Fibroblast of peridontal ligament (primary cell): ENCODE measurements at regions not wholly inside any gene's neighbourhood (a gene's known extent, or its start where the extent isn't known, plus 50 kb on each side); places are given as distances from the start of the nearest gene placed in this dataset.
"Not testable (repeated sequence)": the region's sequence is repeated elsewhere in the genome, so short reads cannot be mapped to it uniquely, and the experiment has no call there.

Experiments used
- DNase-seq: peaks from one replicate; pipeline ENCODE4 v3.0.0-alpha.2; 2010; ENCODE audit errors: extremely low read depth

DNA sequence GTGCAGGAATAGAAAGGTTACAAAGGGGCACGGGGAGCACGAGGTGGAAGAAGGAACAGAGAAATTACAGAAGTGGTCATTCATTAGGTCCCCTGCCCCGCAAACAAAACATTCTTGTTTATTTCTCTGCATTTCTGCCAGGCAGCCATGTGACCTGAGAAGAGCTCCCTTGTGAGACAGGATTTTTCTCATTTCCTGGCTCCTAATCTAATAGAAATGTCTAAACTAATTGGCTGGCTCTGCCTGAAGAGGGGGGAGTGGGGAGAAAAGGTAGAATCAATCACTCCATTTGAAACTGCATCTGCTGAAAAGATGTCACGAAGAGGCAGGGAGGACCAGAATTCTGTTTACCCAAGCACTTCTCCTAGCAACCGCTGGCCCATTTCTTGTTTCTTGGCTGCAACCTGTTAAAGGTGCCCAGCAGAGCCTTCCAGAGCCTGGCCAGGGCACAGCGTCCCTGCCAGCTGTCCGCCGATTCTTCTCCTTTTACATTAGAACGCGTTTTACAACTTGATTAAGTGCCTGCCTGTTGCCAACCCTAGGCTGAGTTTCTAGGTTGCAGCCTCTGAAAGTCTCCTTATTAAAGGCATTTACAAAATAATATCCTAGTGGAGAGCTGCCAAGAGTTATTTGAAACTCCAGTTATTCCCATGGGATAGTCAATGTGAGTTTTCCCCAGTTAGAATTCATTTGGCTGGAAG is 1227.6 kb downstream of the TYW1 start:
- no peak for DNase-seq

DNA sequence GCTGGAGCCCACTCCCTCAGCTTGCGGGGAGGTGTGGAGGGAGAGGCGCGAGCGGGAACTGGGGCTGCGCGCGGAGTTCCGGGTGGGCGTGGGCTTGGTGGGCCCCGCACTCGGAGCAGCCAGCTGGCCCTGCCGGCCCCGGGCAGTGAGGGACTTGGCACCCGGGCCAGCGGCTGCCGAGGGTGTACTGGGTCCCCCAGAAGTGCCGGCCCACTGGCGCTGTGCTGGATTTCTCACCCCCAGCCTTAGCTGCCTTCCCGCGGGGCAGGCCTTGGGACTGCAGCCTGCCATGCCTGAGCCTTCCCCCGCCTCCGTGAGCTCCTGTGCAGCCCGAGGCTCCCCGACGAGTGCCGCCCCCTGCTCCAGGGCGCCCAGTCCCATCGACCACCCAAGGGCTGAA is 1234.4 kb downstream of the TYW1 start:
- not testable (repeated sequence) for DNase-seq

DNA sequence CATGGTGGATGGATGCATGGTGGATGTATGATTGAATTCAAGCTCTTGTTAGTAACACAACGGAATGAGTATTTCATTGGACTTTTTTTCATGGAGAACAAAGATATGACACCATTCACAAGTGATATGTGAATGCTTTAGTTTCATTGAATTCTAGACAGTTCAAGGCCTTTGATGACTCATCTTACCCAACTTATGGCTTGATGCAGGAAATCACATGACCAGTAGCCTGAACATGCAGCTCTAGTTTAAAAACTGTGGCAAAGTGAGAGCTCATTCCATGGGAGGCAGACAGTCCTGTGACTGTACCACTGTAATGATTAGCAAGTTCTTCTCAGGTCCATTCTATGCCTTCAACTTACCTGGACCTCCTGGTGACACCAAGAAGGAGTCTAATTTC is 1239.3 kb downstream of the TYW1 start:
- DNase-seq, result no peak

DNA sequence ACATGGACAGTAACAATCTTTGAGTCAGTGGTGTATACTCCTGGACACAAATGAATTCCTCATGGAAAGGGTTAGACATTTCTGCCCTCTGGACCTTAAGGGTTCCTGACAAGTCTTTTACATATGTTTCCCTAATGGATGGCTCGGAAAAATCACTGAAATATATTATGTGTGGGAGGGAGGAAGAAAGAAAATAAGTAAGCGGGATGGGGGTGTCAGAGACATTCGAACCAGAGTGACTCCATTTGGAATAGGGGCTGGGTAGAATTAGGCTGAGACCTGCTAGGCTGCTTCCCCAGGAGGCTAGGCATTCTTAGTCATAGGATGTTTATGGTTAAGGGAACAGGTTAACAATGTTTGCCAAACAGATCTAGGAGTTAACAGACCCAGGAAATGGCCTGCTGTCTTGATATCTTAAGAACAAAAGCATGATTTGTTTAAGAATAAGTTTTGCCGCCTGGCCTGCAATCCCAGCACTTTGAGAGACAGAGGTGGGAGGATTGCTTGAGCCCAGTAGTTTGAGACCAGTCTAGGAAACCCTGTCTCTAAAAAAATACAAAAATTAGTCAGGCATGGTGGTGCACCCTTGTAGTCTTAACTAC is 1241.7 kb downstream of the TYW1 start:
- DNase-seq, result no peak

DNA sequence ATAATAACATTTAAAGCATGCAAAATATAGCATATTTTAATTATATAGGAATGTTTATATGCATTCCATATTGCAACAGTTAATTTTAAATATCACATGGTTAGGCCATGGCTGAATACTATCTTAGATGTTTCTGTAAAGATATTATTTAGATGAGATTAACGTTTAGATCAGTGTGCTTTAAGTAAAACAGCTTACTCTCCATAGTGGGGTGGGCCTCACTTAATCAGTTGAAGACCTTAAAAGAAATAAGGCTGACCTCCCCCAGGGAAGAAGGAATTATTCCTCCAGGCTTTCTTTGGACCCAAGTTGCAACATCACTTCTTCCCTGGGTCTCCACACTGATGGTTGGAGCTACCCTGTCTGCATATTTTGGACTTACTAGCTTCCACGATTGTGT is 1246.5 kb downstream of the TYW1 start:
- no peak for DNase-seq

DNA sequence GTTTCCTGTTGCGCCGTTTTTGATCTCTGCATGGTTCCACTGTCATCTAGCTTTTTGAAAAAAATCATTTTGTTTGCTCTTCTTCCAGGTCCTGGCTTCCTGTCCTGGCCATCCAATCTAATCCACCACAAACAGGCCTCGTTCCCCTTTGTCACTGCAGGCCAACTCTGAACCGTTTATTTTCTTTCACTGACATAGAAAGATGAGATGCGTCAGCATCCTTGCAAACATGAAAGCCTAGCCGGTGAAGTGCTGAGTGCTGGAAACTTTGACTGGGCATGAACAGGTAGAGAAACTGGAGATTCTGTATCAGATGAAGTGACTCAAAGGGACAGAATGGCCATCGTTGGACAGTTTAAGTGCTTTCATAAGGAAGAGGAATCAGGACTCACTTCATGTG is 1247.8 kb downstream of the TYW1 start:
- DNase-seq, result no peak

DNA sequence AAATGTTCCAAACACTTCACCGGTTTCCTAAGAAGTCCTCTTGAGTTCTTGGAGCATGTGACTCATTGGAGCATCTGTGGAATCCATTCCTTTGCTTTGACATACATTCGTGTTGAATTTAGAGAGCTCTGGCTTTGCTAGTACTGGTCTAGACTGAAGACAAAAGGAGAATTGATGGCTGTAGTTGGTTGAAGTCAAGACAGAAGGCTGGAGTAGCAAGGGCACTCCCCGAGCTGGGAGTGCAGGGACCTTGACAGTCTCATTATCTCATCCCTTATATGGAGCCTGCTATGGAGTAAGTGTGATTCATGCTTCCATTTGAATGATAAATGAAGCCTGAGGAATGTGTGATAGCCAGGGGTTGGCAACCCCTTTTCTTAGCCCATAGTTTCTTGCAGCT is 1249.1 kb downstream of the TYW1 start:
- DNase-seq, result no peak

DNA sequence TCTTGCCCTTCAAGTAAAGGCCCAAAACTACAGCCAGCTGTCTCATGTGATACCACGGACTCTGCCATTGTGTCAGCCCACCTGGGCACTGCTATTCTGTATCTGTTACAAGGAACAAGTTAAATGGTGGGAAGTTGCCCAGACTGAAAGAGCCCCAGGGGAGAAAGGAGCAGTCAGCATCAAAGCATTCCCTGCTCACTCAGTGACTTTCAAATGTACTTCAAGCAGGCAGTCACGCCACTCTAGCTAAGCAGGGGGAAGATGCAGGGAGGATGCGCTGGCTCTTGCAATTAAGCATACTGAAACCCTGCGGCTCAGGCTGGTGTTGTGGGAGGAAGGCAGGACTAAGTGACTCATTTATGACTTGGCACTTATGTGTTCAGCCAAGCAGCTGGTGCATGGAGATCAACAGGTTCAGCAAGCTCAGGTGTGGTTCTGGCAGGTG is 1249.6 kb downstream of the TYW1 start:
- DNase-seq, result no peak

DNA sequence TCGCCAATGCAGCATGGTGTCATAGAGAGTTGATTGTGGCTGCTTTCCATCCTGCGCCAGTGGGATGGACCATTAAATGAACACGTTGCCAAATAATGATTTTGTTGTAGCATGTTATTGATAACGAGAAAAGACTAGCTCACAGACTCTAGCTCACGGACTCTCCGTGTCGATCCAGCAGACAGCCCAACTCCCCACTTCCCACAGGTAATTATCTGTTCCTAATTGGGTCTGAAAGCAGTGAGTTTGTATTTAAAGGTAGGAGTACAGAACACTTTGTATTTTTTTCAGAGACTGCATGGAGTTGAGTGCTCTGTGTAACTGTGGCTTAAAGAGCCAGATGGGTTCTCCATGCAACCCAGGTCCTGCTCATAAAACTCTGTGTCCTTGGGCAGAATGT is 1250.5 kb downstream of the TYW1 start:
- no peak for DNase-seq

DNA sequence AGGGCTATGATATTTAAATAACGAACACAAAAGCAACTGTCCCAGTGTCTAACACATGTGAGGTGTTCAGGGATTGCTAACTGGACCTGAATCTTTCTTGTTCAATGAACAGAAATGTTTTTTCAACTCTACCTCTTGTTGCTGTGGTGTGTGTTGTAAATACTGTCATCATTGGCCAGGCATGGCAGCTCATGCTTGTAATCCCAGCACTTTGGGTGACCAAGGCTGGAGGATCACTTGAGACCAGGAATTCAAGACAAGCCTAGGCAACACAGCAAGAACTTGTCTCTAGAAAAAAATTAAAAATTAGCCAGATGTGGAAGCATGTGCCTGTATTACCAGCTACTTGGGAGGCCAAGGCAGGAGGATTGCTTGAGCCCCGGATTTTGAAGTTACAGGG is 1250.9 kb downstream of the TYW1 start:
- no peak for DNase-seq

DNA sequence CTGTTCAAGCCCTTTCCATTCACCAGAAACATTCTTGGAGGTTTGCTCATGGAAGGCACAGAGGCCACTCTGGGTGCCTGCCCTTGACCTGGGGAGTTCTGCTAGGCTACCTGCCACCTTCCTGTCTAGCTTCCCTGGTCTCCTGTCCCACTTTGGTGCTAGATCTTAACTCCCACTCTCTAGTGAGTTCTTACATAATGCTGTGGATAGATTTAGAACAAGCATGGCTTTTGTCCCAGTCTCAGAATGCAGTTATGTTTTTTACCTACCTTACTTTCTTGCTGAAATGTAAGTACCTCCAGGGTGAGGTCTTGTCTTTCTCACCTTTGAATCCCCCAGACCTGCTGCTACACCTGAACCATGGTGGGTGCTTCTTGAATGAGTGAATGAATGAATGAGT is 1252.3 kb downstream of the TYW1 start:
- no peak for DNase-seq

DNA sequence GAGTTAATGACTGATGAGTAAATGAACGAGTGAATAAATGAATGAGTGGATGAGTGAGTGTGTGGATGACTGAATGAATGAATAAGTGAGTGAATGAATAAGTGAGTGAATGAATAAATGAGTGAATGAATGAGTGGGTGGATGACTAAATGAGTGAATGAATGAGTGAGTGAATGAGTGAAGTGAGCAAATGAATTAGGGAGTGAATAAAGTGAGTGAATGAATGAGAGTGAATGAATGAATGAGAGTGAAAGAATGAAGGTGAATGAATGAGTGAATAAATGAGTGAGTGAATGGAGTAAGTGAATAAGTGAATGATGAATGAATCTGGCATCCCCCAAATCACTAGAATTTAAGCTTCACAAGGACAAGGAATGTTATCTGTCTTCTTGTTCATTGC is 1253.0 kb downstream of the TYW1 start:
- no peak for DNase-seq

DNA sequence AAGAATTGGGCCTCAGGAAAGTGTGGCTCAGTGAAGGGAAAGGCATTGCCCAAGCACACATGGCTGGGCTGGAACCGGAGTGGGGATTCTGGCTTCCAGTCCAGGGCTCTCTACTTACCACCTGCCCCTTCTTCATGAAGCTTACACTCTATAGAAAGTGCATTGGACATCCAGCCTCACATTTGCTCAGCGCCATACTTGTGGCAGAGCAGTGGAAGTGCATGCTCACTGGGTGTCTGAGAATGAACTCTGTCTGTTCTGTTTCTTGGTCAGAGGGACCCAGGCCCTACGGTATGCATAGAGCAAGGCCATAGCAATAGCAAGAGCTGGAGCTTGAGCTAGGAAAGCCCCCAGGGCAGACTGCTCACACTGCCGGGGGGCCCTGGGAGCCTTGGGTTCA is 1253.5 kb downstream of the TYW1 start:
- no peak for DNase-seq

DNA sequence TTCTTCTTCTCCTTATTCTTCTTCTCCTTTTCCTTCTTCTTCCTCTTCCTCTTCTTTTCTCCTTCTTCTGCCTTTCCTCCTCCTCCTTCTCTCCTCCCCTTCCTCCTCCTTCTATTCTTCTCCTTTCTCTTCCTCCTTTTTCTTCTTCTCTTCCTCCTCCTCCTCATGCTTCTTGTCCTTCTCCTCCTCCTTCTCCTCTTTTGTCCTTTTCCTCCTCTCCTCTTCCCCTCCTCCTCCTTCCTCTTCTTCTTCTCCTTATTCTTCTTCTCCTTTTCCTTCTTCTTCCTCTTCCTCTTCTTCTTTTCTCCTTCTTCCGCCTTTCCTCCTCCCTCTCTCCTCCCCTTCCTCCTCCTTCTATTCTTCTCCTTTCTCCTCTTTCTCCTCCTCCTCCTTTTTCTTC is 1258.2 kb downstream of the TYW1 start:
- not testable (repeated sequence) for DNase-seq

DNA sequence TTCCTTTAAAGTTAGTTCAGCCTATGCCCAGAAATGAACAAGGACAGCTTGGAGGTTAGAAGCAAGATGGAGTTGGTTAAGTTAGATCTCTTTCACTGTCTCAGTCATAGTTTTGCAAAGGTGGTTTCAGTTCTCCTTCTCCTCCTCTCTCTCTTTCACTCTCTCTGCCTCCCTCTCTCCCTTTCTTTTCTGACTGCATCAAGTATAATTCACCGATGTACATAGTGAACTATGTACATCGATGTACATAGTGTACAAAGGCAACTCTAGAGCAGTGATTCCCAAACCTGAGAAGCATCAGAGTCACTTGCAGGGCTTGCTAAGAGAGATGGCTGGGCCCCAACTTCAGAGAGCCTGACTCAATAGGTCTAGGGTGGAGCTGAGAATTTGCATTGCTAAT is 1259.7 kb downstream of the TYW1 start:
- DNase-seq, result no peak

DNA sequence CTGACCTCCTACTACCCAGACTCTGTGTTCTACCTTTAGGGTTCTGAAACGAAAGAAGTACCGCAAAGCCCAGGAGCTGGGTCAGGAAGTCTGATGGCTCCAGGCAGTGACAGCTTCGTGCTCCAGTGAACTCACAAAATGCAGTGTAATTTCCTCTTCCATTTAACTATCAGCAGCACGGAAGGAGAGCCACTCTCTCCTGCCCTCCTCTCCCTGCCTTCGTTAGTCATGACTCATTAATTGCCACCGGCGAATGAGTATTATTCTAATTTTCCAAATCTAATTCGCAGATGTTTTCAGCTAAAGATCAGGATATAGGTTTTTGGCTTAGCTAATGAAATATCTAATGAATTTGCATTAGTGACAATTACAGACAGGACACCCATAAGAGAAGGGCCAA is 1262.0 kb downstream of the TYW1 start:
- DNase-seq, result no peak

DNA sequence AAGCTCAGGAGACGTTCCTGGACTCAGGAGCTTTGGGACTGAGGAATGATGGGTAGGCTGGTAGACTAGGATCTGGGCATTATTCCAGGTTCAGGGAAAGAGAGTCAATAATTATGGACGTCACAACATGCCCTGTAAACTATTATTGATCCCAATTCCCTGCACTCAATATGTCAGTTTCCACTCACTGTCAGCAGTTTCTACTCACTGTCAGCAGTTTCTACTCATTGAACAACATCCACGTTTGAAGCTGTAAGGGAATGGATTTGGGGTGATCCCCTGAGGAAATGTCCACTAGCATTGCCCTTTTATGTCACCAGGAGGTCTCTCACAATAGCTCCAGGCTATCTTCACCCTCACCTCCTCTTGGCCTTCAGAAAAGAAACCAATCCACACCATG is 1268.6 kb downstream of the TYW1 start:
- no peak for DNase-seq

DNA sequence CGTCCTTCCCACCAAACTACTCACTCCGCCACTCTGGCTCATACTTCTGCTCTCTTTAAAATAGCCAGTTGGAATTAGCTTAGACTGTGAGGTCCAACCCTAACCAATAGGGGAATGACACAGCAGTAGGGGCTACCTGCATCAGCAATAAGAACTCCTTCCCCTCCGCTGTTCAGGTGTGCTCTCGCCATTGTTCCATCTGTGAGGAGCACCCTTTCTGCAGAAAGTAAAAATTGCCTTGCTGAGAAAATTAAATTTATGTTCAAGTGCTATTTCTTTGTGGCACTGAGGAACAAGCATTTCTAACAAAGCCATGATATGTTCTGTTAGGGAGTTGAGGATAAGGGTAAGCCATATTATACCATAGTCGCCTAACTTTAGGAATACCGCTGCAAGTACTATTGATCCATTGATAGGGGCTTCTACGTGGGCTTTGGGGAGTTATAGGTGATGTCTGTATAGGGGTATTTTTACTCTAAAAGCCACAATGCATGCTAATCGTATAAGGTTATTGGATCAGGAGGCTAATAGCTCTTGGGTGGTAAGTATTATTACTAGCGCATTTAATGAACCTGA is 1269.5 kb downstream of the TYW1 start:
- DNase-seq, result no peak

DNA sequence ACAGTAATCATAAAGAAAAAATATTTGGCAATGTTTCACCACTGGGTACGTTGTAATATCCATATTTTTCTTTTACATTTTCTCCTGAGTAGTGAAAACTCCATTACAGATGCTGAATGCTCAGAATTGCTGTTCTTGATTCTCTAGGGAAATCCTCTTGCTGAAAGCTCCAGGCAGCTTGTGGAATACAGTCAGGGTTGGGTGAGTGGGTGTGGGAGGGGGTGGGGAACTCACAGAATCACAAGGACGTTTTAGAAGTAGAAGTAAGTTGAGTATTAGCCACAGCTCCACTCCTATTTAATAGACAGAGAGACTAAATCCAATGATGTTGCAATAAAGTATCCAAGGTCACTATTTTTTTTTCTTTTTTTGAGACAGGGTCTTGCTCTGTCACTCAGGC is 1270.9 kb downstream of the TYW1 start:
- no peak for DNase-seq

DNA sequence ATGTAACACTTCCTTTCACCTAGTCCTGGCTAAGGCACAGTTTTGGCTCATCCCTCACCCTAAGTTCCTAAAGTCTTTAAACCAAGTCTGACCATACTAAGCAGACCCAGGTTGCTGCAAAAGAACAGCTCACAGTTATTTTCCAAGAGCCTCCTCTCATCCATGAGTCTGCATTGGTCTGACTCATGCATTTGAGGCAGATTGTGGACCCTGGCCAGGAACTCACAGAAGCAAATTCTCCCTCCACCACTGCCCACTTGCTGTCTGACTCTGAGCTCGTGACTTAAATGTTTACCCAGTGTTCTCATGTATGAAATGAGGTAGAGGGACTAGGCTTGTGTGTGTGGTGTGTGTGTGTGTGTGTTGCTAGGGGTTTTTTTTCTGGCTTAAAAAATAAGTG is 1272.8 kb downstream of the TYW1 start:
- no peak for DNase-seq

DNA sequence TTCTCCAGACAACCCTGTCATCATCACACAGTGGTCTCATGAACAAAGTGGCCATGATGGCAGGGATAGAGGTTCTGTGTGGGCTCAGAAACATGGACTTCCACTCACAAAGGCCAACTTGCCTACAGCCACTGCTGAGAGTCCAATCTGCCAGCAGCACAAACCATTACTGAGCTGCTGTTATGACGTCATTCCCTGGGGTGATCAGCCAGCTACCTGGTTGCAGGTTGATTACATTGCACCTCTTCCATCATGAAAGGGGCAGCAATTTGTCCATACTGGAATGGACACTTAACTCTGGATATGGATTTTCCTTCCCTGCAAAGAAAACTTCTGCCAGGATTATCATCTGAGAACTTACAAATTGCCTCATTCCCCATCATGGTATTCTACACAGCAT is 1275.9 kb downstream of the TYW1 start:
- no peak for DNase-seq

DNA sequence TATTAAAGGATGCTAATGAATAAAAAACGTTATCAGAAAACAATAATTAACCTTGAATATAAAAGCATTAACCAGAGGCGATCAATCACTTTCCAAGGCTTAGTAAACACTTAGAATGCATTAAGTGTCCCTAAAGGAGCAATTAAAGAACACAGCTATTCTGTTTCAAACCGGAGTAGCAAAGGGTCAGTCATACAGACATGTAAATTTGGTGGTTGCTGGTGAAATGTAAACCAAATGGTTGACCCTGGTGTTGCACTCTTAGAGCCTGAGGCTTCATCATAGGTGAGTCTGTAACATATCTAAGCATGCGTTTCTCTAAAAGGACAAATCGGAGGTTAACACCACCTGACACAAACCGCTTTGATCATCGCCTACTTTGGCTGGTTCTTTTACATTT is 1280.1 kb downstream of the TYW1 start:
- no peak for DNase-seq

DNA sequence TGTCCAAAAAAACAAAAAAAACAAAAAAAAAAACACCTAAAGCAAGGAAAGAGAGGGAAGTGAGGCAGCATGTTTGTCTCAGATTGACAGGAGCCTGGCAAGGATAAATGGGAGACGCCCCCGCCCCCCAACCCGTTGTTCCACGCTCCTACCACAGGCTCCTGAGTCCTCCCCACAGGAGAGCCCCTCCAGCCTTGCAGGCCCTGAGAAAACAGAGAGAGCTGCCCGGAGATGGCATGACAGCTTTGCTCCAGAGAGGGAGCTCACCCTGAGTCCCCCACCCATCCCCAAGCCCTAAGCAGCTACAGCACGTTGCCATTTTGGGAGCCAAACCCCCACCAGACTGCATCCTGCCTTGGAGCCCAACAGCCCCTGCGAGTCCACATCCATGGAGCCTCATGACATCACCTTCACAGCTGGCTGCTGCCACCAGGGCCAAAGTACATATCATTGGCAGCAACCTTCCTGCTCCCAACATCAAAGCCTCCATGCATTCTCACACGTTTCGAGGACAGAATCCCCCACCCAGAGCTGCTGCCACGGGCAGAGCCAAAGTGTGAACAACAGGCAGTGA is 1283.3 kb downstream of the TYW1 start:
- no peak for DNase-seq
